Endodermal cell (in vitro differentiated cells): ENCODE measurements at regions not wholly inside any gene's neighbourhood (a gene's known extent, or its start where the extent isn't known, plus 50 kb on each side); places are given as distances from the start of the nearest gene placed in this dataset.
"Not testable (repeated sequence)": the region's sequence is repeated elsewhere in the genome, so short reads cannot be mapped to it uniquely, and the experiment has no call there.

Experiments
- DNase-seq: peaks from one replicate; pipeline ENCODE4 v3.0.0-alpha.2; 2017
- H3K27ac ChIP-seq: 2 replicates; pipeline ENCODE4 v1.5.1; 2013; ENCODE audit warnings: mild to moderate bottlenecking, low read depth, low read length, moderate library complexity
- H3K27me3 ChIP-seq: 2 replicates; pipeline ENCODE4 v1.6.1; 2013; ENCODE audit warnings: mild to moderate bottlenecking, low read length, moderate library complexity; ENCODE audit not compliant: insufficient read depth, control insufficient read depth, poor library complexity, severe bottlenecking
- H3K36me3 ChIP-seq: 2 replicates; pipeline ENCODE4 v1.7.0; 2013; ENCODE audit warnings: mild to moderate bottlenecking, low read length, moderate library complexity; ENCODE audit not compliant: control insufficient read depth, insufficient read depth
- H3K4me1 ChIP-seq: one replicate; pipeline ENCODE4 v1.7.0; 2013; ENCODE audit warnings: low read length; ENCODE audit not compliant: control insufficient read depth, insufficient read depth
- H3K4me3 ChIP-seq: 2 replicates; pipeline ENCODE4 v1.5.1; 2013; ENCODE audit warnings: mild to moderate bottlenecking, low read length, moderate library complexity
- H3K9ac ChIP-seq: 2 replicates; pipeline ENCODE4 v1.6.1; 2013; ENCODE audit warnings: mild to moderate bottlenecking, low read length, moderate library complexity; ENCODE audit not compliant: poor library complexity, severe bottlenecking; ENCODE audit errors: extremely low read depth
- H3K9me3 ChIP-seq: 2 replicates; pipeline ENCODE4 v1.6.1; 2013; ENCODE audit warnings: mild to moderate bottlenecking, low read length, moderate library complexity; ENCODE audit not compliant: control insufficient read depth
- H3K27ac Mint-ChIP-seq: 2 replicates; pipeline ENCODE4 v1.8.0; 2020; ENCODE audit warnings: mixed read lengths
- H3K27me3 Mint-ChIP-seq: 2 replicates; pipeline ENCODE4 v1.8.0; 2021; ENCODE audit warnings: mild to moderate bottlenecking, mixed read lengths; ENCODE audit not compliant: insufficient read depth
- H3K36me3 Mint-ChIP-seq: 2 replicates; pipeline ENCODE4 v1.8.0; 2020; ENCODE audit warnings: low read depth, mixed read lengths
- H3K4me1 Mint-ChIP-seq: 2 replicates; pipeline ENCODE4 v1.8.0; 2020; ENCODE audit warnings: mixed read lengths
- H3K4me3 Mint-ChIP-seq: 2 replicates; pipeline ENCODE4 v1.8.0; 2020; ENCODE audit warnings: mild to moderate bottlenecking, moderate library complexity, mixed read lengths
- H3K9me3 Mint-ChIP-seq: 2 replicates; pipeline ENCODE4 v1.8.0; 2020; ENCODE audit warnings: mild to moderate bottlenecking, mixed read lengths
- CTCF ChIP-seq: fragments of 200-600 bp; sonication (generic); conservative IDR thresholded peaks from 2 replicates; pipeline ENCODE4 v1.5.0; 2021; ENCODE audit warnings: antibody characterized with exemption, mild to moderate bottlenecking
- WGBS, 2 experiments: methylation state at CpG; one replicate each; pipeline versions ENCODE4 v1.1.5 to v1.1.7; 2013; ENCODE audit warnings: missing lambda C conversion rate in 2 of 2, mixed read lengths in 1 of 2; ENCODE audit not compliant: insufficient coverage in 1 of 2, insufficient read length in 1 of 2; 5-methylcytosine and 5-hydroxymethylcytosine counted together

- no peaks in the 10 kb centered on the region for H3K27me3 Mint-ChIP-seq
- H3K27me3 ChIP-seq: no peaks in the 10 kb centered on the region
- H3K27ac Mint-ChIP-seq: no peak overlapping the region
- H3K4me1 ChIP-seq: no peaks in the 10 kb centered on the region
- no peak overlapping the region for H3K4me3 Mint-ChIP-seq
- H3K36me3 Mint-ChIP-seq: no peaks in the 10 kb centered on the region
- H3K36me3 ChIP-seq: no peaks in the 10 kb centered on the region
- WGBS, 2 experiments: 66 to 100% methylated on average over 1 to 10 of the region's 10 CpGs
- H3K9ac ChIP-seq: no peak overlapping the region
- peak; percentile 73 for TF ChIP-seq CTCF
- no peaks in the 10 kb centered on the region for H3K4me1 Mint-ChIP-seq
- no peaks in the 10 kb centered on the region for H3K9me3 ChIP-seq
- H3K9me3 Mint-ChIP-seq: peaks cover 53% of the 10 kb centered on the region
- no peak overlapping the region for H3K27ac ChIP-seq
- H3K4me3 ChIP-seq: no peak overlapping the region
- peak; percentile 87 for DNase-seq
These were observed 412.2 kb upstream of the ARX start for GRCh38 chrX:25427873-25428555.

DNA sequence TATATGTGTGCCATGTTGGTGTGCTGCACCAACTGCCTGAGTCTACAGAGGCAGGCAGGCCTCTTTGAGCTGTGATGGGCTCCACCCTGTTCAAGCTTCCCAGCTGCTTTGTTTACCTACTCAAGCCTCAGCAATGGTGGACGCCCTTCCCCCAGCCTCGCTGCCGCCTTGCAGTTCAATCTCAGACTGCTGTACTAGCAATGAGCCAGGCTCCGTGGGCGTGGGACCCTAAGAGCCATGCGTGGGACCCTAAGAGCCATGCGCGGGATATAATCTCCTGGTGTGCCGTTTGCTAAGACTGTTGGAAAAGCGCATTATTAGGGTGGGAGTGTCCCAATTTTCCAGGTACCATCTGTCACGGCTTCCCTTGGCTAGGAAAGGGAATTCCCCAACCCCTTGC lies 388.4 kb upstream of the ARX start:
- not testable (repeated sequence) for DNase-seq, H3K36me3 Mint-ChIP-seq, H3K9ac ChIP-seq, H3K4me1 Mint-ChIP-seq, H3K4me1 ChIP-seq, H3K27me3 ChIP-seq, H3K4me3 ChIP-seq, H3K36me3 ChIP-seq, H3K4me3 Mint-ChIP-seq, H3K9me3 ChIP-seq, H3K27ac ChIP-seq, H3K27ac Mint-ChIP-seq, H3K27me3 Mint-ChIP-seq
- WGBS, 2 experiments: 94% methylated on average over 11 of the region's 11 CpGs; no CpG with 5 or more reads in 1 of the 2 experiments
- peaks cover 51% of the 10 kb centered on the region for H3K9me3 Mint-ChIP-seq

DNA sequence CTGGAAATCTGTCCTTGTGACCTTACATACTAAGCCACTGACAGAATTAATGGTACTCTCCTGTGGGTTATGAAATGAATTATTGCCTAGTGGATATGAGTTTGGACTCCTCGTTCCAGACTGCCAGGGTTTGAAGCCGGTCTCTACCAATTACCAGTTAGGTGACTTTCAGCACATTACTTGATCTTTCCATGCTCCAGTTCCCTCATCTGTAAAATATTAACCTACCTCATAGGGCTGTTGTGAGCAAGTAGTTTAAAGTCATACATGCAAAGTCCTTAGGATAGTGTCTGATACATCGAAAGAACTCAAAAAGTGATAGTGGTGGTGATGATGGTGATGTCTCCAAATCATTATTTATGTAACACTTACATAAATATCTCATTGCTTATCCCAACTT lies 373.5 kb upstream of the ARX start:
- Mint-ChIP-seq H3K36me3 (no peaks in the 10 kb centered on the region), H3K9me3 (peaks cover 31% of the 10 kb centered on the region)

More for the DNA sequence above, 373.5 kb upstream of the ARX start:
- Mint-ChIP-seq H3K27ac (no peak overlapping the region), H3K4me3 (no peak overlapping the region), H3K27me3 (no peaks in the 10 kb centered on the region), H3K4me1 (no peaks in the 10 kb centered on the region)
- Histone ChIP-seq H3K27me3 (no peaks in the 10 kb centered on the region), H3K4me3 (no peak overlapping the region), H3K36me3 (no peaks in the 10 kb centered on the region), H3K9ac (no peak overlapping the region), H3K27ac (no peak overlapping the region), H3K9me3 (no peaks in the 10 kb centered on the region), H3K4me1 (no peaks in the 10 kb centered on the region)
- no peak for DNase-seq
- TF ChIP-seq CTCF: no peak
- 100% methylated on average over 2 of the region's 3 CpGs; no CpG with 5 or more reads in 1 of the 2 experiments for WGBS, 2 experiments
